Spleen (tissue), 11 donors: ENCODE measurements at regions not wholly inside any gene's neighbourhood (a gene's known extent, or its start where the extent isn't known, plus 50 kb on each side); places are given as distances from the start of the nearest gene placed in this dataset.

Experiments used
- DNase-seq: peaks from one replicate; pipeline ENCODE4 v3.0.0-alpha.2; 2020
- H3K27ac ChIP-seq, 8 donors: fragments of 200-600 bp; sonication (generic) in 7 of 8; 1 replicate in 4 of 8; 2 replicates in 4 of 8; pipeline versions ENCODE4 v1.5.0 to v1.8.0; 2016 to 2021; ENCODE audit warnings: inconsistent platforms in 4 of 8, mild to moderate bottlenecking in 4 of 8, moderate library complexity in 1 of 8
- H3K27me3 ChIP-seq, 7 donors: fragments of 200-600 bp; sonication (generic) in 6 of 7; replicated peaks in 1 of 7; 1 replicate in 4 of 7; 2 replicates in 3 of 7; pipeline versions ENCODE4 v1.5.0 to v1.8.0; 2016 to 2021; ENCODE audit warnings: inconsistent platforms in 3 of 7, mild to moderate bottlenecking in 1 of 7
- H3K36me3 ChIP-seq, 6 donors: fragments of 200-600 bp; sonication (generic) in 5 of 6; 1 replicate in 4 of 6; 2 replicates in 2 of 6; pipeline versions ENCODE4 v1.5.0 to v1.8.0; 2016 to 2021; ENCODE audit warnings: inconsistent platforms in 2 of 6
- H3K4me1 ChIP-seq, 6 donors: fragments of 200-600 bp; sonication (generic) in 5 of 6; 1 replicate in 3 of 6; 2 replicates in 3 of 6; pipeline versions ENCODE4 v1.5.0 to v1.8.0; 2016 to 2021; ENCODE audit warnings: inconsistent platforms in 3 of 6
- H3K4me3 ChIP-seq, 8 donors: fragments of 200-600 bp; sonication (generic) in 7 of 8; 1 replicate in 4 of 8; 2 replicates in 4 of 8; pipeline versions ENCODE4 v1.5.0 to v1.8.0; 2016 to 2021; ENCODE audit warnings: inconsistent platforms in 4 of 8, mild to moderate bottlenecking in 4 of 8, moderate library complexity in 2 of 8
- H3K9me3 ChIP-seq, 8 donors: fragments of 200-600 bp; sonication (generic) in 7 of 8; 1 replicate in 4 of 8; 2 replicates in 4 of 8; pipeline versions ENCODE4 v1.5.0 to v1.8.0; 2016 to 2021; ENCODE audit warnings: inconsistent platforms in 4 of 8
- CTCF ChIP-seq, 11 experiments: fragments of 200-600 bp in 7 of 11; fragments of 450-650 bp in 4 of 11; sonication (generic) in 4 of 11; IDR thresholded peaks in 8 of 11; conservative IDR thresholded peaks in 3 of 11; 1 replicate in 7 of 11; 2 replicates in 4 of 11; pipeline versions ENCODE4 v1.4.0 to v1.8.0; 2016 to 2021; ENCODE audit warnings: antibody characterized with exemption in 11 of 11, inconsistent platforms in 4 of 11, mild to moderate bottlenecking in 1 of 11
- POLR2A ChIP-seq, 3 donors: fragments of 450-650 bp; IDR thresholded peaks; one replicate each; pipeline ENCODE4 v1.5.1; 2017; ENCODE audit warnings: antibody characterized with exemption in 3 of 3, mild to moderate bottlenecking in 1 of 3
- POLR2AphosphoS5 ChIP-seq, 3 donors: sonication (generic); formaldehyde crosslinking; IDR thresholded peaks; one replicate each; pipeline ENCODE4 v1.5.1; 2017; ENCODE audit warnings: antibody characterized with exemption in 3 of 3
- WGBS, 5 donors: extraction: QIAGEN DNeasy Blood & Tissue Kit in 3 of 5; methylation state at CpG; one replicate each; pipeline versions ENCODE4 v1.1.5 to v1.1.7; 2013 to 2018; 5-methylcytosine and 5-hydroxymethylcytosine counted together
- intact Hi-C: fragments of 100-400 bp; cut with DNase I; formaldehyde crosslinking; loops from one replicate; pipeline ENCODE4 v1.15.0; 2023; ENCODE audit warnings: low total_unique reads
- donor health status: healthy with polysubstance abuse.
- donor health status: DM: no; HTN: no; CAD: no; lungs with moderate emphysema.
- donor health status: DM: no; HTN: no; CAD: no.
- donor health status: Bipolar disorder and iron deficiency.
- donor health status: healthy.
- donor health status: DM: no; HTN: no; CAD: no.
- donor health status: DM: yes; HTN: yes; CAD: no.

GRCh38 chrX:22542641-22543040 lies 269.9 kb downstream of the CBLL2 start:
- H3K9me3 ChIP-seq = peaks cover 0 to 6% (median 0%) of the 10 kb centered on the region in 8 donors
- no peak overlapping the region for H3K27ac ChIP-seq
- 77 to 85% (median 78%) methylated on average over 3 of the region's 3 CpGs for WGBS, 5 donors
- no peak for DNase-seq
- H3K4me1 ChIP-seq = no peaks in the 10 kb centered on the region
- H3K27me3 ChIP-seq = no peaks in the 10 kb centered on the region
- H3K36me3 ChIP-seq = no peaks in the 10 kb centered on the region
- H3K4me3 ChIP-seq = no peak overlapping the region
- TF ChIP-seq POLR2AphosphoS5 (IDR thresholded peaks at IDR 0.05) (no peak), POLR2A (IDR thresholded peaks at IDR 0.05) (no peak), CTCF (IDR thresholded peaks at IDR 0.05 in 8 of 11, conservative IDR thresholded peaks at IDR 0.05 in 3 of 11) (no peak)
- intact Hi-C loops = no loop called here

DNA sequence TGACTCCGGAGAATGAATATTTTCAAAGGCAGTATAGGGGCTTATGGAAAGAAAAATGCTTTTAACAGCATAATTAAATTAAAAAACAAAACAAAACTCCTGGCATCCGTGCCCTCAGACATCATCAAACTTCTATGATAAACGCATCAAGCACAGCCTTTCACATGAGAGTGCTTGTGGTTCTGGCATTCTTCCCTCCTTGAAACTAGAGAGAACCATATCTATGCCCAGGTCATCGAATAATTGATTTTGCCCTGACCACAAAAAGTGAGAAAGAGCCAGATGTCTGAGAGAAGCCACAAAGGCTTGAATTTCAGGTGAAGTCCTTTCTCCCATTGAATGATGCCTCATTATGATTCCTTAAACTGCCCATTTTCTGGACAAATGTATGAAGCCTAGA lies 286.8 kb downstream of the CBLL2 start:
- no peaks in the 10 kb centered on the region for H3K9me3 ChIP-seq
- TF ChIP-seq POLR2A (IDR thresholded peaks at IDR 0.05) (no peak), POLR2AphosphoS5 (IDR thresholded peaks at IDR 0.05) (no peak), CTCF (IDR thresholded peaks at IDR 0.05 in 8 of 11, conservative IDR thresholded peaks at IDR 0.05 in 3 of 11) (no peak)
- no peaks in the 10 kb centered on the region for H3K27me3 ChIP-seq
- WGBS, 5 donors = 55 to 87% (median 77%) methylated on average over 4 of the region's 4 CpGs
- no peak overlapping the region for H3K27ac ChIP-seq
- H3K4me1 ChIP-seq = no peaks in the 10 kb centered on the region
- DNase-seq = no peak
- H3K36me3 ChIP-seq = no peaks in the 10 kb centered on the region
- intact Hi-C loops = no loop called here
- no peak overlapping the region for H3K4me3 ChIP-seq

DNA sequence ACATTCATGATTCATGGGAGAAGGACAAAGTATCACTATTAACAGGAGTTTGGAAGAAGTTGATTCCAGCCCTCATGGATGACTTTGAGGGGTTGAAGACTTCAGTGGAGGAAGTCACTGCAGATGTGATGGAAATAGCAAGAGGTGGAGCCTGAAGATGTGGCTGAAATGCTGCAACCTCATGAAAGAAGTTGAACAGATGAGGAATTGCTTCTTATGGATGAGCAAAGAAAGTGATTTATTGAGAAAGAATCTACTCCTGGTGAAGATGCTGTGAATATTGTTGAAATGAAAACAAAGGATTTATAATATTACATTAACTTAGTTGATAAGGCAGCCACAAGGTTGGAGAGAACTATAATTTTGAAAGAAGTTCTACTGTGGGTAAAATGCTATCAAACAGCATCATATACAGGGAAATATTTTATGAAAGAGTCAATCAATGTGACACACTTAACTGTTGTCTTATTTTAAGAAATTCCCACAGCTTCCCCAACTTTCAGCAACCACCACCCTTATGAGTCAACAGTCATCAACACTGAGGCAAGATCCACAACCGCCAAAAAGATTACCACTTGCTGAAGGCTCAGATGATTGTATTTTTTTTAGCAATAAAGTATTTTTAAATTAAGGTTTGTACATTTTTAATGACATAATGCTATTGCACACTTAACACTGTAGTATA lies 302.6 kb downstream of the CBLL2 start:
- no peaks in the 10 kb centered on the region for H3K9me3 ChIP-seq
- TF ChIP-seq CTCF (IDR thresholded peaks at IDR 0.05 in 8 of 11, conservative IDR thresholded peaks at IDR 0.05 in 3 of 11) = no peak
- no peak for TF ChIP-seq POLR2AphosphoS5 (IDR thresholded peaks at IDR 0.05)
- TF ChIP-seq POLR2A (IDR thresholded peaks at IDR 0.05) = no peak
- no peaks in the 10 kb centered on the region for H3K4me1 ChIP-seq
- H3K4me3 ChIP-seq = no peak overlapping the region
- H3K27ac ChIP-seq = no peak overlapping the region
- H3K36me3 ChIP-seq = no peaks in the 10 kb centered on the region
- H3K27me3 ChIP-seq = no peaks in the 10 kb centered on the region
- no peak for DNase-seq
- intact Hi-C loops = no loop called here
- 78 to 100% (median 92%) methylated on average over 1 of the region's 1 CpG for WGBS, 5 donors

DNA sequence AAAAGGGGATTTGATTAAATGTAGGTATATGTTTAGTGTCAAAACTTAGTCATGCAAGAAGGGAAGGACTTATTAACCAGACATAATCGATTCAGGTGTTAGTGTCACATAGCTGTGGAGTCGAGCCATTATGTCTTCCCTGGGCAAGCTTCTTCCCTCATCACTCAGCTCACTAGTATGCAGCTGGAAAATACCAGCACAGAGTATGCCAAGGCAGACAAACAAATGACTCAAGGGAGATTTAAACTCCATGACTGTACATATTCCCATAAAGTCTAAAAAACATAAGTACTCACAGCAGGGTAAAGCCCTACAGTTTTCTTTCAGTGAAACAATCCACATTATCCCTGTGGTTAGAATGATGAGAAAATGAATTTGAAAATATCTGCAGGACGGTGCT lies 304.5 kb downstream of the CBLL2 start:
- intact Hi-C loops = no loop called here
- WGBS, 5 donors = 58 to 87% (median 73%) methylated on average over 3 of the region's 3 CpGs

More for the DNA sequence above, 304.5 kb downstream of the CBLL2 start:
- no peak overlapping the region for H3K4me3 ChIP-seq
- TF ChIP-seq POLR2A (IDR thresholded peaks at IDR 0.05) = no peak
- no peak for TF ChIP-seq CTCF (IDR thresholded peaks at IDR 0.05 in 8 of 11, conservative IDR thresholded peaks at IDR 0.05 in 3 of 11)
- TF ChIP-seq POLR2AphosphoS5 (IDR thresholded peaks at IDR 0.05) = no peak
- no peaks in the 10 kb centered on the region for H3K27me3 ChIP-seq
- H3K36me3 ChIP-seq = no peaks in the 10 kb centered on the region
- H3K4me1 ChIP-seq = no peaks in the 10 kb centered on the region
- peaks cover 0 to 8% (median 0%) of the 10 kb centered on the region in 8 donors for H3K9me3 ChIP-seq
- H3K27ac ChIP-seq = no peak overlapping the region
- no peak for DNase-seq
